SK-N-SH (cell line): ENCODE measurements at regions not wholly inside any gene's neighbourhood (a gene's known extent, or its start where the extent isn't known, plus 50 kb on each side); places are given as distances from the start of the nearest gene placed in this dataset.

Experiments used
- ELF1 ChIP-seq: IDR thresholded peaks from 2 replicates; pipeline ENCODE4 v1.4.0; 2012
- EP300 ChIP-seq, 2 experiments: IDR thresholded peaks; 2 replicates each; pipeline versions ENCODE4 v1.4.0 to v1.6.1; 2012; ENCODE audit warnings: borderline replicate concordance in 1 of 2, low read depth in 1 of 2, low read length in 1 of 2
- FOSL2 ChIP-seq: IDR thresholded peaks from 2 replicates; pipeline ENCODE4 v1.4.0; 2012; ENCODE audit warnings: low read depth, mild to moderate bottlenecking, moderate library complexity, borderline replicate concordance
- MXI1 ChIP-seq: IDR thresholded peaks from 2 replicates; pipeline ENCODE4 v1.6.1; 2012; ENCODE audit warnings: mild to moderate bottlenecking, low read depth, low read length, improper control_type of control experiment
- POLR2AphosphoS5 ChIP-seq: IDR thresholded peaks from 2 replicates; pipeline ENCODE4 v1.6.1; 2012; ENCODE audit warnings: low read depth, low read length
- RCOR1 ChIP-seq: fragments of 150-350 bp; IDR thresholded peaks from 2 replicates; pipeline ENCODE4 v1.6.1; 2017; ENCODE audit warnings: antibody characterized with exemption, low read length
- RXRA ChIP-seq: IDR thresholded peaks from 2 replicates; pipeline ENCODE4 v1.4.0; 2012; ENCODE audit warnings: low read depth, mild to moderate bottlenecking, borderline replicate concordance
- SMC3 ChIP-seq: IDR thresholded peaks from 2 replicates; pipeline ENCODE4 v1.6.1; 2012; ENCODE audit warnings: low read depth, low read length, improper control_type of control experiment
- TAF1 ChIP-seq: IDR thresholded peaks from 2 replicates; pipeline ENCODE4 v1.6.1; 2012; ENCODE audit warnings: low read depth, mild to moderate bottlenecking, low read length, moderate library complexity, borderline replicate concordance
- ZBTB33 ChIP-seq: IDR thresholded peaks from 2 replicates; pipeline ENCODE4 v1.4.0; 2012; ENCODE audit warnings: low read depth, borderline replicate concordance
- TF ChIP-seq, protein P1 (sequence below): IDR thresholded peaks from 2 replicates; pipeline ENCODE4 v1.4.0; 2012; ENCODE audit warnings: low read depth
- TF ChIP-seq, protein P2 (sequence below): fragments of 200-600 bp; sonication (generic); IDR thresholded peaks from 2 replicates; pipeline ENCODE4 v1.6.1; 2017; ENCODE audit warnings: antibody characterized with exemption, mild to moderate bottlenecking, moderate library complexity

DNA sequence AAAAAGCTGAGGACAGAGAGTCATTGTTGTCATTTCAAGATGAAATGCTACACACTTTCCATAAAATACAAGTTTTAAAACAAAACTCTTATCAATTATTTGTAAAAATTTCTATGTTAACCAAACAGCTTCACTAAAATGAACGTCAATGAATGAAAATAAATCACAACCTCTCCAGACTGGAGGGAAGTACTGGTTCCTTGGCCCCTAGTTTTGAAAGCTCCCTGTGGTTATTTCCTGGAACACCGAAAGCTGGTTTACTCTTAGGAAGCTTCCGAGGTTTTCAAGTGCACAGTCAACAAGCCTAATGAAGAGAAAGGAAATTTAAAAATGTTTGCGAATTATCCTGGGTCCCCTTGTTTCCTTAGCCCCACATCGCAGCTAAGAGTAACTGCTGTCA, 191.1 kb upstream of the TTC29 start:
- TF ChIP-seq, protein P1, sequence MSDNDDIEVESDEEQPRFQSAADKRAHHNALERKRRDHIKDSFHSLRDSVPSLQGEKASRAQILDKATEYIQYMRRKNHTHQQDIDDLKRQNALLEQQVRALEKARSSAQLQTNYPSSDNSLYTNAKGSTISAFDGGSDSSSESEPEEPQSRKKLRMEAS = no peak
- TF ChIP-seq ZBTB33 = no peak
- TF ChIP-seq, protein P2, sequence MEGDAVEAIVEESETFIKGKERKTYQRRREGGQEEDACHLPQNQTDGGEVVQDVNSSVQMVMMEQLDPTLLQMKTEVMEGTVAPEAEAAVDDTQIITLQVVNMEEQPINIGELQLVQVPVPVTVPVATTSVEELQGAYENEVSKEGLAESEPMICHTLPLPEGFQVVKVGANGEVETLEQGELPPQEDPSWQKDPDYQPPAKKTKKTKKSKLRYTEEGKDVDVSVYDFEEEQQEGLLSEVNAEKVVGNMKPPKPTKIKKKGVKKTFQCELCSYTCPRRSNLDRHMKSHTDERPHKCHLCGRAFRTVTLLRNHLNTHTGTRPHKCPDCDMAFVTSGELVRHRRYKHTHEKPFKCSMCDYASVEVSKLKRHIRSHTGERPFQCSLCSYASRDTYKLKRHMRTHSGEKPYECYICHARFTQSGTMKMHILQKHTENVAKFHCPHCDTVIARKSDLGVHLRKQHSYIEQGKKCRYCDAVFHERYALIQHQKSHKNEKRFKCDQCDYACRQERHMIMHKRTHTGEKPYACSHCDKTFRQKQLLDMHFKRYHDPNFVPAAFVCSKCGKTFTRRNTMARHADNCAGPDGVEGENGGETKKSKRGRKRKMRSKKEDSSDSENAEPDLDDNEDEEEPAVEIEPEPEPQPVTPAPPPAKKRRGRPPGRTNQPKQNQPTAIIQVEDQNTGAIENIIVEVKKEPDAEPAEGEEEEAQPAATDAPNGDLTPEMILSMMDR = no peak
- no peak for TF ChIP-seq POLR2AphosphoS5
- no peak for TF ChIP-seq TAF1
- TF ChIP-seq RCOR1 = no peak
- TF ChIP-seq EP300 (IDR thresholded peaks at IDR 0.05; ENCODE audit: borderline replicate concordance in 1 of 2, low read depth in 1 of 2, low read length in 1 of 2) = no peak
- no peak for TF ChIP-seq MXI1
- no peak for TF ChIP-seq SMC3
- no peak for TF ChIP-seq FOSL2
- no peak for TF ChIP-seq ELF1
- TF ChIP-seq RXRA = no peak
